HL-60/S4 (cell line): ENCODE measurements at regions not wholly inside any gene's neighbourhood (a gene's known extent, or its start where the extent isn't known, plus 50 kb on each side); places are given as distances from the start of the nearest gene placed in this dataset.

Experiments
- in situ Hi-C: fragments of 300-500 bp; cut with MboI; formaldehyde crosslinking; loops from 2 replicates; pipeline ENCODE4 v1.14.3; 2022; ENCODE audit warnings: low sequenced_read_pairs

DNA sequence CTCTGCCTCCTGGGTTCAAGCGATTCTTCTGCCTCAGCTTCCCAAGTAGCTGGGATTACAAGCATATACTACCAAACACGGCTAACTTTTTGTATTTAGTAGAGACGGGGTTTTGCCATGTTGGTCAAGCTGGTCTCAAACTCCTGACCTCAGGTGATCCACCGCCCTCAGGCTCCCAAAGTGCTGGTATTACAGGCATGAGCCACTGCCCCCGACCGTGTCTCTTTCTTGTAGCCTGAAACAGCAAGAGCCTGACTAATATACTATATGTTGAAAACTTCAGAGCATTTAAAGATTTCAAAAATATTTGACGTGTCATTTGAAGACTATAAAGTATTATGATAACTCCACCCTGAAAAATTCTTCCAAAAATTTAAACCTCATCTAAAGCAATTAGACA is 71.7 kb upstream of the ZNF648 start:
- in situ Hi-C loops = no loop called here

DNA sequence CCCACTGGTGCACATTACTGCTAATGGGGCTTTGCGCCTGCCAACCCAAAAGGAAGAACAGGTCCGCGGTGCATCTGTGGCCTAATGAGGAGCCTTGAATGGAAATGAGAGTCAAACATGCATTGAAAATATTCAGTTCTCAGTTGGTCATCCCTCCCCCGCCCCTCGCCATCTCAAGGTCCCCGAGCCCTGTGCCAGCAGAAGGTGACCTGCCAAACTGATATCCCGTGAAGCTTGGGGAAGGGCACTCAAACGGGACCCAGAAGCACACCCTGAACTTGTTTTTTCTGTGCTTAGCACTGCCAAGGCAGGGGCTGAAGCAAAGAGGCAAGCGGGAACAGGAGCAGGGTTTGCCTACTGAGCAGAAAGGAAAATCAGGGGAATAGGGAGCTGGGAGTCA is 67.9 kb upstream of the ZNF648 start:
- in situ Hi-C loops = no loop called here

DNA sequence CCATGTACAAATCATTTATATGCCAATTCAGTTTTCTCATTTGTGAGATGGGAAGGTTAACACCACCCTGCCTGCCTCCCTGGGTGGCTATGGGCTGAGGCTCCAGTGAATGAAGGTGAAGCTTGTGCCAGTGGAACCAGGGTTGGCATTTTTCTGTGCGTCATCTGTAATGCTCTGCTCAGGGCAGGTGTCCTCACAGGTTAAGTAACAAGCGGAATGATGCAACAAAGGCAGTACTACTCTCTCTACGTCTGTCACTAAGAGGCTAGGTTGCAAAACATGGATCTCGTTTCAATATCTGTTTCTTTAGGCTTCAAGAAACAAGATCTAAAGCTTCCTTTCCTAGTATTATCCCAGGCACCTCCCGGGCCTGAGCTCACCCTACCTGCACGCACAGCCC is 67.0 kb upstream of the ZNF648 start:
- in situ Hi-C loops = no loop called here

DNA sequence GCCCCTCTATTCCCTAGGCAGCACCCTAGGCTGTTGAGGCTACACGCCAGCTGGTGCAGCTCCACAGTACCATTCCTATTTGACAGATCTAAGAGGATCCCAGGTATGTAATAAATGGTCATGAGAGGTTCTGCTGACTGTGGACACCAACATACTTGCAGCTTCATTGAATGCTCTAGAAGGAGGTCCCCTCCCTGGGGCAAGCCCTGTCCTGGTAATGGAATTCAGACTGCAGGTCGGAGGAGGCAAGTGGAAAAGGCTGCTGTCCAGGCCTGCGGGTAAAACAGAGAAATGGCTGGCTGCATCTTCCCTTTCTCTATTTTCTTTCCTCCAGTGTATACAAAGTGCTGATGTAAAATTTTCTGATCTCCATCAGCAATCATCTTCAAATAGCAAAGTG is 66.1 kb upstream of the ZNF648 start:
- in situ Hi-C loops = no loop called here

DNA sequence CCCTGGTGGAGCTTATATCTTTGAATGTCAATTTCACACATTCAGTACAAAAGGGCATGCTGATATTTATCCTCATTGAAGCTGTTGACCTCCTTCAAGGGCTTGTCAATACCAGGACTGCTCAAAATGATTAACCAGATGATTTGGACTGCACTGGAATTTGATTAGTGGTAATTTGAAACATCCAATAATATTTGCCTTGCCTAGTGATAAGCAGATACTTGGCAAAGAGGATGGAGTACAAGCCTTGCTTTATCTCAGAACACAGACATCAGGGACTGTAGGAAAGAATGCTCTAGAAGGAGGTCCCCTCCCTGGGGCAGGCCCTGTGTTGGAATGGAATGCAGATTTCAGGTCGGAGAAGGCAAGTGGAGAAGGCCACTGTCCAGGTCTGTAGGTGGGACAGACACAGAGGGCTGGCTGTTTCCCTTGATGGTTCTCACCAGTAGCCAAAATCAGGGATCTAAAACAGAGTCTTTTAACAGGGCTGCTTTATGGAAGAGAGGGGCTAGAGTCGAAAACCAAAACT is 64.8 kb upstream of the ZNF648 start:
- in situ Hi-C loops = no loop called here

DNA sequence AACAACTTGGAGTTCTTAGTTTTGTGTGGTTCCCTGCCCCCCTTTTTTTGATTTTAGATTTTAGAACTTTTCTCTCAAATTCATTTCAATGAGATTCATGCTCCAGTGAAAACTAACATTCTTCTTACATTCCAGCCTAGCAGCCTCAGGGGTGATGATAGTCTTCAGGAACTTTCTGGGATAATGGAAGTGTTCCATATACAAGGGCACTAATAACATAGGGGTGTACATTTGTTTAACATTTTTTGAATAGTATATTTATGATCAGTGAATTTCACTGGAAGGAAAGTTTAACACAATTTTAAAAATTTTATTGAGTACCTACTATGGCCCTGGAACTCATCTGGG is 61.4 kb upstream of the ZNF648 start:
- in situ Hi-C loops = no loop called here

DNA sequence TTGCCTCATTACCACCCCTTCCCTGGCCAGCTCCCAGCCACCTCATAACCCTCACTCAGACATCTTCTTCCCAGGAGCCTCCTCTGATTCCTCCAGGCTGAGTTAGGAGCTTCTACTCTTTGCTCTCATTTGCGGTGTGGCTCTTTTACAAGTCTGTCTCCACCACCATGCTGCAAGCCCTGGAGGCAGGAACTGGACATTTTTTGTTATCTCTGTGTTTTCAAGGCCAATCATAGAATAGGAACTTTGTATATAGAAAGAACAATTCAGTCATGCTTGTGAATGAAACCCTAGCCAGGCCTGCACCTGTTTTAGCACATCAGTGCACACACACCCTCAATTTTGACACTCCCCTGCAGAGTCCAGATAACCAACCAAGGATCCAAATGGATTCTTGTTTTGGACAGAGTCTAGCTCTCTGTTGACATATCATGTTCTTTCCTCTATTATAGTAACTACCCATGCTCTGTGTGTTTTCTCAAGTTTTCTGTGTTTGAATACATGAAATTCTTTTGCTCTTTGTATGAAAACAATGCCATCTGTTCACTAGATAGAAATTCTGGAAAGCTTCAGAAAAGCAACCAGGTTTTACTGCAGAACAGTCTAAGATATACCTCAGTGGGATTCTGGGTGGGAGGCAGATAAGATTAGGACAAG is 60.9 kb upstream of the ZNF648 start:
- in situ Hi-C loops = no loop called here

DNA sequence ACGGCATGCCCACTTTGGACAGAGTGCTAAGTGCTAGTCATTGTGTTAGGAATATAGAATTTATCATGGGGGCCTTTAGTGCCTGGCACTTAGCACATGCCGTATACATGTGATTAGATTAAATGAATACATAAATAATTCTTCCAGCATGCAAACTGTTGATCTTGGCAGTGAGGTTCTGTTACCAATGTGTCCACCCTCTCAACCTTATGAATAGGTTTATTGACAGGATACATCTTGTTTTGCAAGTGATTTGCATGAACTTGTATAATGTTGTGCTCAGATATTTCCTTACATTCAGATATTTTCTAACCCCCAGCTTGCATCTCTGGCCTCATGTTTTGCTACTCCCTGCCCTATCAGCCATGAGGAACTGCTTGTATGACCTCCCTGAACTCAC is 60.3 kb upstream of the ZNF648 start:
- in situ Hi-C loops = no loop called here

DNA sequence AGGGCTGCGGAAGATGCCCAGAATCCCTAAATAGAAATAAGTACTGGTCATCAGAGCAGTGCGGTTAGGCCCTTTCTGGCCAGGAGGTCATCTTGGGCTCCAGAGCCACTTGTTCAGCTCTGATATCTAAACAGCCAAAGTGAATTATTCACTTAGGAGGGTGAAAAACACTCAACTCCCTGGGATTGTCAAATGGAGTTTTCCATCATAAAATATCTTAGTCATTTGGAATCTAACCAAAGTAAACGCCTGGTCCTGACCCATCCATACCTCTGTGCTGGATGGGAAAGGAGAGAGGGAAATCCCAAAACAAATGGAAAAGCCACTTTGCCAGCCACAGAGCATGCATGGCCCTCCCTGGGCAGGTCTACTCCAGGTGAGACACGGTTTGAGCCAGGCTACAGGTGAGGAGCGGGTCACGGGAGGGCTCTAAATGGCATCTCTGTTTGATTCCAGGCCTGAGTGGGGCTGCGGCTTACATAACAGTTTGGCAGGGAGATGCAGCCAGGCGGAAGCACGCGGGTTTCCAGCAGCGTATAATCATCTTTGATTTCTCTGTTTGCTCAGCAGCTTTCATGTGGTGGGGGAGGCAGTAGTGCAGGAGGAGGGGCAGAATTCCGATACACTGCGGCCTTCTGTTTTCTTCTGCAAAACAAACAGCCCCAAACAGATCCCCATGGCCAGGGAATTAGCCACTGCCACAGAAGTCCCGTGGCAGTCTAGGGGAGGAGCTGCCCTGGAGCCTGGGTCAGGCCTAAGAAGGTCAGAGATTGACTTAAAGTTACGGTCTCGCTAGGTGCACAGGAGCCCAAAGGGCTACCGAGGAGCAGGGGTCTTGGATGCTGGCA is 59.1 kb upstream of the ZNF648 start:
- in situ Hi-C loops = no loop called here

DNA sequence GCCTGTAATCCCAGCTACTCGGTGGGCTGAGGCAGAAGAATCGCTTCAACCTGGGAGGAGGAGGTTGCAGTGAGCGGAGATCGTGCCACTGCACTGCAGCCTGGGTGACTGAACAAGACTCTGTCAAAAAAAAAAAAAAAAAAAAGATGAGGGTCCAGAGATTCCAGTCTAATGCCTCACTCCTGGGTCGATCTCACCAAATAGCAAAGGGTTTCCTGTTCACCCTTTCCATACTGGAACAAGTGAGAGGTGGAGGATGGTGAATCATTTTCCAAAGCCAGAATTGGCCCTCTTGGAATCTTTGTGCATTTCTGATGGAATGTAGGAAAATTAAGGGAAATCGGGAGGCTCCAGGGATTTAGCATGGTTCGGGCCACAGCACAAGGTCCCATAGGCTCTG is 58.1 kb upstream of the ZNF648 start:
- in situ Hi-C loops = no loop called here

DNA sequence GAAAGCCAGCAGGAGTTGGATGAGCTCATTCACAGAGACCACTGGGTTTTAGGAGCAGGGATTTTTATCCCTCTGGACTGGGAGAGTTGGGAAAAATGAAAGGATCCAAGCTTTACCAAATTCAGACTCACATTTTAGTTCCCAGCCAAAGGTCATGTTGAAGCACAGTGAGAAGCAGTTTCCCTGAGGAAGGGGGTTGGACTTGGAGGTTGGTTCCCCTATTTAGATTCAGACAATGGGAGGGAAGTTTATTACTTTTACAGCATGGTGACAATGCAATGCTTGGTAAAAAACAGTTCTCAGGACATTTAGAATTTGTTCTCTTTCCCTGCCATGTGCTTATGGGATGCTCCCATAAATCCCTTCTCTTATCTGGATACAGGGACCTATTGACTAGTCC is 57.3 kb upstream of the ZNF648 start:
- in situ Hi-C loops = no loop called here

DNA sequence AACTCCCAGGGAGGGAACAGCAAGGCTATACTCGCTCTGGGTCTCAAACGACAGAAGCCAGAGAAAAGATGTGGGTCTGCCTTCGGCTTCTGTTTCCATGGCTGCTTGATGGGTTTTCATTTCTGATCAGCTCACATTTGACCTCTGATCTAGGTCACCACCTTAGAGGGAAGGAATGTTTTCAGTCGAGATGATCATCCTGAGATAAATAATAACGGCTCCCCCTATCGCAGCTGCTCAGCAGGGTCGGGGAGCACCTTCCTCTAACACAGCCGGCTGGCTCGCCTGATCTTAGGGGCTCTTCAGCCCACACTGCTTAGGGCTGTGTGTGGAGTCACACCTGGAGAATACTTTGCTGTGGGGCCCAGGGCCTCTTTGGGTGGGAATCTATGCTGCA is 53.1 kb upstream of the ZNF648 start:
- in situ Hi-C loops = no loop called here

DNA sequence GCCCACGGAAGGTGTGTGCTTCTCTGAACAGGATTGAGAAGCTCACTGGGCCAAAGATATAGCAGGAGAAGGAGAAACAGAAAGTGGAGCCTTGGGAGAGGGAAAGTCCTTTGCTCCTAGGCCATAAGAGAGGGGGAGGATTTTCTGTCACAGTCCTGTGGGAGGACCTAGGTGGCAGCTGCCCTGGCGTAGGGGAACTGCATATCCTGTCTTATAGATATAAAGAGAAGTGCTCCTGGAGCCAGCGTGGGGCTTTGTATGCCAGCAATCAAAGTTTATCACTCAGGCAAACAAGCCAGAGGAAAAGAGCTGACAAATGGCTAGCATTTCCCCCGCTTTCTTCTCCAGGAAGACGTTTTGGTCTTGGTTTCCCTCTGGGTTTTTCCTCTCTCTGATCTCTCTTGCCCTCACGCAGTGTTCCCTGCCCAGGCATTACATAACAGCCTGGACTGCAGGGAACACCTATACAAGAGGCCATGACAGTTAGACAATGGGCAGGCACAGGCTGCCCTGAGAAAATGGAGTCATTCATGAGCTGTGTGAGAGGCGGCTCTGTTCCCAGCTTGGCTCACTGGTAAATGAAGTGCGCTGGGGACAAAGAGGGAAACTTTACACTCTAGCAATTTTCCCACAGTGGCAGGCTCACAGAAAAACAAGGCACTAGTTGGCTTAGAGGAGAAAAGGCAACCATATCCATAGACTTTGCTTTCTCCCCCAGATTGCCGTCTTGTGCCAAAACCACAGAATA is 52.5 kb upstream of the ZNF648 start:
- in situ Hi-C loops = no loop called here

DNA sequence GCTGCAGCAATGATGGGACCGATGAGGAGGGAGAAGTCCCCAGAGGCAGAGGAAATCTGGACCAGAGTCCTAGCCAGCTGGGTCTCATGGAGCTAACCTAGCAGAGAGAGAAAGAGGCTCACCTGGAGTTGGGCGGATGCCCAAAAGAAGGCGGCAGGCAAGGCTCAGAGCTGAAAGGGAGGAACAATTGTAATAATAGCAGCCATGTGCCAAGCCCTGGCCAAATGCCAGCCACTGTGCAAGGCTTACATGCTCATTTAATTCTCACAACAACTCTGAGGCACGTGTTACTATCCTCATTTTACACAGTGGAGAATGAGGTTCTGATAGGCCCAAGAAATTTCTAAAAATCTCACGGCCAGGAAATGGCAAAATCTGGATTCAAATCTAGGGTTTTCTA is 50.0 kb upstream of the ZNF648 start:
- in situ Hi-C loops = no loop called here
